Fibroblast of lung (primary cell): ENCODE measurements at regions not wholly inside any gene's neighbourhood (a gene's known extent, or its start where the extent isn't known, plus 50 kb on each side); places are given as distances from the start of the nearest gene placed in this dataset.

ENCODE experiments used
- EZH2 ChIP-seq: IDR thresholded peaks from 2 replicates; pipeline ENCODE4 v1.5.1; 2012; ENCODE audit warnings: low read length, control low read depth, mild to moderate bottlenecking; ENCODE audit errors: missing control alignments
- TF ChIP-seq, protein P1 (sequence below), 2 donors: IDR thresholded peaks in 1 of 2; conservative IDR thresholded peaks in 1 of 2; 1 replicate in 1 of 2; 2 replicates in 1 of 2; pipeline ENCODE4 v1.5.1; 2011 to 2012; ENCODE audit warnings: low read length in 2 of 2, control low read depth in 1 of 2, inconsistent platforms in 1 of 2, low read depth in 1 of 2, mild to moderate bottlenecking in 1 of 2

DNA sequence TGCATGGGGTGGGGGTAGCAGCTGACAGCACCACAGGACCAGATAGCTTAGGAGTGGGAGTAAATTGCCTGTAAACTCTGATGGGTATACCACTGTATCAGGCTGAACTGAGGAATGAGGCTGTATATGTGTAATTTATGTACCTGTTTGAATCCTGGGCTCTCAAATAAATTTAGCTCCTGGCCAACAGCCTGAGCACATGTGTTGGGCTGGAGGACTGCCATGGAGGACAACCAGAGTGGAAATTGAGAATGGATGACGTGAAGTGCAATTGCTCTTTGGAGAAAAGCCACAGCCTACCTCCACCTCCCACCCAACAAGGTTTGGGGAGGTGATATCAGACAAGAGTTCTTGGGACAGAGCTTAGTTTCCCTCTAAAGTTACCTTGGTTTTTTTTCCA, 328.6 kb upstream of the PROK2 start:
- TF ChIP-seq EZH2: no peak
- TF ChIP-seq, protein P1, sequence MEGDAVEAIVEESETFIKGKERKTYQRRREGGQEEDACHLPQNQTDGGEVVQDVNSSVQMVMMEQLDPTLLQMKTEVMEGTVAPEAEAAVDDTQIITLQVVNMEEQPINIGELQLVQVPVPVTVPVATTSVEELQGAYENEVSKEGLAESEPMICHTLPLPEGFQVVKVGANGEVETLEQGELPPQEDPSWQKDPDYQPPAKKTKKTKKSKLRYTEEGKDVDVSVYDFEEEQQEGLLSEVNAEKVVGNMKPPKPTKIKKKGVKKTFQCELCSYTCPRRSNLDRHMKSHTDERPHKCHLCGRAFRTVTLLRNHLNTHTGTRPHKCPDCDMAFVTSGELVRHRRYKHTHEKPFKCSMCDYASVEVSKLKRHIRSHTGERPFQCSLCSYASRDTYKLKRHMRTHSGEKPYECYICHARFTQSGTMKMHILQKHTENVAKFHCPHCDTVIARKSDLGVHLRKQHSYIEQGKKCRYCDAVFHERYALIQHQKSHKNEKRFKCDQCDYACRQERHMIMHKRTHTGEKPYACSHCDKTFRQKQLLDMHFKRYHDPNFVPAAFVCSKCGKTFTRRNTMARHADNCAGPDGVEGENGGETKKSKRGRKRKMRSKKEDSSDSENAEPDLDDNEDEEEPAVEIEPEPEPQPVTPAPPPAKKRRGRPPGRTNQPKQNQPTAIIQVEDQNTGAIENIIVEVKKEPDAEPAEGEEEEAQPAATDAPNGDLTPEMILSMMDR (conservative IDR thresholded peaks at IDR 0.05 in 1 of 2, IDR thresholded peaks at IDR 0.05 in 1 of 2; ENCODE audit: low read depth in 1 of 2, low read length in 2 of 2): no peak
